ENCODE measurements at regions not wholly inside any gene's neighbourhood (a gene's known extent, or its start where the extent isn't known, plus 50 kb on each side); places are given as distances from the start of the nearest gene placed in this dataset.

DNA sequence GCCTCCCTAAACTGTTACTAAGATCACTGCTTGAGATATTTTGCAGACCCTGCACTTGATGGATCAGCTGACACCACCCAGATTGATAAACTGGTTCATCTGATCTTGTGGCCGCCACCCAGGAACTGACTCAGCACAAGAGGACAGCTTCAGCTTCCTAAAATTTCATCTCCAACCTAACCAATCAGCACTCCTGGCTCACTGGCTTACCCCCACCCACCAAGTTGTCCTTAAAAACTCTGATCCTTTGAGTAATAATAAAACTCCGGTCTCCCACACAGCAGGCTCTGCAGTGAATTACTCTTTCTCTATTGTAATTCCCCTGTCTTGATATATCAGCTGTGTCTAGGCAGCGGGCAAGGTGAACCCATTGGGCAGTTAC is 174.8 kb downstream of the UTP18 start:
- TF ChIP-seq EZH2 (IDR thresholded peaks at IDR 0.05; ENCODE audit: low read length, unreplicated experiment), result no peak
- TF ChIP-seq, protein P1, sequence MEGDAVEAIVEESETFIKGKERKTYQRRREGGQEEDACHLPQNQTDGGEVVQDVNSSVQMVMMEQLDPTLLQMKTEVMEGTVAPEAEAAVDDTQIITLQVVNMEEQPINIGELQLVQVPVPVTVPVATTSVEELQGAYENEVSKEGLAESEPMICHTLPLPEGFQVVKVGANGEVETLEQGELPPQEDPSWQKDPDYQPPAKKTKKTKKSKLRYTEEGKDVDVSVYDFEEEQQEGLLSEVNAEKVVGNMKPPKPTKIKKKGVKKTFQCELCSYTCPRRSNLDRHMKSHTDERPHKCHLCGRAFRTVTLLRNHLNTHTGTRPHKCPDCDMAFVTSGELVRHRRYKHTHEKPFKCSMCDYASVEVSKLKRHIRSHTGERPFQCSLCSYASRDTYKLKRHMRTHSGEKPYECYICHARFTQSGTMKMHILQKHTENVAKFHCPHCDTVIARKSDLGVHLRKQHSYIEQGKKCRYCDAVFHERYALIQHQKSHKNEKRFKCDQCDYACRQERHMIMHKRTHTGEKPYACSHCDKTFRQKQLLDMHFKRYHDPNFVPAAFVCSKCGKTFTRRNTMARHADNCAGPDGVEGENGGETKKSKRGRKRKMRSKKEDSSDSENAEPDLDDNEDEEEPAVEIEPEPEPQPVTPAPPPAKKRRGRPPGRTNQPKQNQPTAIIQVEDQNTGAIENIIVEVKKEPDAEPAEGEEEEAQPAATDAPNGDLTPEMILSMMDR (conservative IDR thresholded peaks at IDR 0.05; ENCODE audit: low read depth, low read length), result no peak
- TF ChIP-seq EZH2phosphoT487 (IDR thresholded peaks at IDR 0.05; ENCODE audit: borderline replicate concordance, low read length), result no peak
